ENCODE measurements at regions not wholly inside any gene's neighbourhood (a gene's known extent, or its start where the extent isn't known, plus 50 kb on each side); places are given as distances from the start of the nearest gene placed in this dataset.
A peak's percentile ranks its signal among the peaks of the same experiment; 100 is the strongest.
"Not testable (repeated sequence)": the region's sequence is repeated elsewhere in the genome, so short reads cannot be mapped to it uniquely, and the experiment has no call there.

DNA sequence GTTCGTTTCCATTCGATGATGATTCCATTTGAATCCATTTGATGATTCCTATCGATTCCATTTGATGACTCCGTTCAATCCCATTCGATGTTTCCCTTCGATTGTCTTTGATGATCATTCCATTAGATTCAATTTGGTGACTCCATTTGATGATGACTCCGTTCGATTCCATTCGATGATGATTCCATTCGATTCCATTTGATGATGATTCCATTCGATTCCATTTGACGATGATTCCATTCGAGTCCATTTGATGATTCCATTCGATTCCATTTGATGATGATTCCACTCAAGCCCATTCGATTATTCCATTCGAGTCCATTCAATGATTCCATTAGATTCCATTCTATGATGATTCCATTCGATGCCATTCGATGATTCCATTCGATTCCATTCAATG lies 2730.6 kb downstream of the RPIA start:
- not testable (repeated sequence) for ATAC-seq; H3K4me3 Mint-ChIP-seq; H3K36me3 Mint-ChIP-seq; DNase-seq (ENCODE audit: low spot score in 2 of 2); H3K27ac Mint-ChIP-seq; H3K4me1 Mint-ChIP-seq
- peaks cover 22% of the 10 kb centered on the region for H3K9me3 Mint-ChIP-seq

- DNase-seq (ENCODE audit: low spot score in 2 of 2); H3K4me3 Mint-ChIP-seq; ATAC-seq; H3K27ac Mint-ChIP-seq; H3K4me1 Mint-ChIP-seq; H3K36me3 Mint-ChIP-seq: not testable (repeated sequence)
- peaks cover 11% of the 10 kb centered on the region for H3K9me3 Mint-ChIP-seq
Observed at GRCh38 chr2:91427148-91427547, 2735.7 kb downstream of the RPIA start.

- not testable (repeated sequence) for H3K27ac Mint-ChIP-seq; DNase-seq (ENCODE audit: low spot score in 2 of 2); H3K4me3 Mint-ChIP-seq; H3K36me3 Mint-ChIP-seq; ATAC-seq; H3K9me3 Mint-ChIP-seq; H3K4me1 Mint-ChIP-seq
Observed at GRCh38 chr2:91441932-91442245, 2750.4 kb downstream of the RPIA start.

DNA sequence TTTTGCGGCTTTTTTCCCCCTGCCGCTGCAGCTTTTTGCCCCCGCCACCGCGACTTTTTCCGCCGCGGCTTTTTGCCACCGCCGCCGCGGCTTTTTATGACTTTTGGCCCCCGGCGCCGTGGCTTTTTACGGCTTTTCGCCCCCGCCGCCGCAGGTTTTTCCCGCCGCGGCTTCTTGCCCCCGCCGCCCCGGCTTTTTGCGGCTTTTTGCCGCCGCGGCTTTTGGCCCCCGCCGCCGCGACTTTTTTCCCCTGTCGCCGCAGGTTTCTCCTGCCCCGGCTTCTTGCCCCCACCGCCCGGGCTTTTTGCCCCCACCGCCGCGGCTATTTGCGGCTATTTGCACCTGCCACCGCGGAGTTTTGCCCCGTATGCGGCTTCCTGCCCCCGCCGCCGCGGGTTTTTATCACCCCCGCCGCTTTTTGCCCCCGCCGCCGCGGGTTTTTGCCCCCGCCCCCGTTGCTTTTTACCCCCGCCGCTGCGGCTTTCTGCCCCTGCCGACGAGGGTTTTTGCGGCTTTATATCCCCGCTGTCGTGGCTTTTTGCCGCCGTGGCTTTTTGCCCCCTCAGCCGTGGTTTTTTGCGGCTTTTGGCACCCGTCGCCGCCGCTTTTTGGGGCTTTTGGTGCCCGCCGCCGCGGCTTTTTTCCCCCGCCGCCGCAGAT lies 2750.9 kb downstream of the RPIA start:
- DNase-seq (ENCODE audit: low spot score in 2 of 2) (no peak), ATAC-seq (no peak)
- peaks cover 7% of the 10 kb centered on the region for H3K9me3 Mint-ChIP-seq
- H3K36me3 Mint-ChIP-seq = no peaks in the 10 kb centered on the region
- H3K4me1 Mint-ChIP-seq = no peaks in the 10 kb centered on the region
- no peak overlapping the region for H3K4me3 Mint-ChIP-seq
- H3K27ac Mint-ChIP-seq = no peak overlapping the region

GRCh38 chr2:91442906-91443729 lies 2751.6 kb downstream of the RPIA start:
- H3K9me3 Mint-ChIP-seq, H3K27ac Mint-ChIP-seq, H3K4me3 Mint-ChIP-seq: not testable (repeated sequence)

DNA sequence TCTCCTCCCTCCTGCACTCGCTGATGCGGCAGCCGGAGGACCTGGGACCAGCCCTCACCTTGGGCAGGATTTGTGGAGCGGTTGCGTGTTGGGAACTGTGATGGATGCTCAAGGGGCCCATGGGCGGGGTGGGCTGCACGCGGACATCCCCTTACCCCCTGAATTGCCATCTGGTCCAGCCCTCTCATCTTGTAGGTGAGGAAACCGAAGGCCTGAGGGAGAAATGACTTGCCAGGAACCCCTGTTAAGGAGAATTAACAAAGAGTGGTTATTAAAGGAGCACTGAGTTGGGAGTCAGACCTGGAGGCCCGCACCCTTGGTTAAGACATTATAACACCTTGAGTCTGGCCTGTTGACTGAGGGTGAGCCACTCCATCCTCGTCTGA lies 2752.2 kb downstream of the RPIA start:
- H3K9me3 Mint-ChIP-seq; H3K4me3 Mint-ChIP-seq; H3K36me3 Mint-ChIP-seq; H3K4me1 Mint-ChIP-seq; DNase-seq (ENCODE audit: low spot score in 2 of 2); H3K27ac Mint-ChIP-seq; ATAC-seq: not testable (repeated sequence)

More at GRCh38 chr2:91442906-91443729, 2751.6 kb downstream of the RPIA start:
- ATAC-seq; H3K4me1 Mint-ChIP-seq; H3K36me3 Mint-ChIP-seq; DNase-seq (ENCODE audit: low spot score in 2 of 2): not testable (repeated sequence)

DNA sequence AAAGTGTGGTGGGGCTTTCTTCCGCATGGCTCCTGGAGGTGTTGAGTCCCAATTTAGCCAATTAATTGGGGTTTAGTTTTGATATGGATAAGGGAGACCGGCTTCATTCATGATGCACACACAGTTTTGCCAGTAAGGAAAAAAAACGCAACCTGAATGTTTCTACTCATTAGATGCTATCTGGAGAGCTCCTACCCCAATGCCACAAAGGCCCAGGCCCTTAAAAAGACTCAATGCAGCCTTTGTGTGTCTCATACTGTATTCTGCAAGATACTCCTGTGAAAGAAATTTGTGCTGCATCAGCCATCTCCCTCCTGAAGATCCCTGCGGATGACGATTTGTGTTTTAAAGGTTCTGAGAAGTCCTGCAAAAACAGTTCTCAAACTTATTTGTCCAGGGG lies 2754.2 kb downstream of the RPIA start:
- not testable (repeated sequence) for H3K27ac Mint-ChIP-seq; ATAC-seq; H3K9me3 Mint-ChIP-seq; H3K36me3 Mint-ChIP-seq; DNase-seq (ENCODE audit: low spot score in 2 of 2); H3K4me3 Mint-ChIP-seq; H3K4me1 Mint-ChIP-seq

GRCh38 chr2:91446489-91446888 lies 2755.0 kb downstream of the RPIA start:
- not testable (repeated sequence) for H3K9me3 Mint-ChIP-seq; ATAC-seq; DNase-seq (ENCODE audit: low spot score in 2 of 2); H3K36me3 Mint-ChIP-seq; H3K4me3 Mint-ChIP-seq; H3K27ac Mint-ChIP-seq; H3K4me1 Mint-ChIP-seq

DNA sequence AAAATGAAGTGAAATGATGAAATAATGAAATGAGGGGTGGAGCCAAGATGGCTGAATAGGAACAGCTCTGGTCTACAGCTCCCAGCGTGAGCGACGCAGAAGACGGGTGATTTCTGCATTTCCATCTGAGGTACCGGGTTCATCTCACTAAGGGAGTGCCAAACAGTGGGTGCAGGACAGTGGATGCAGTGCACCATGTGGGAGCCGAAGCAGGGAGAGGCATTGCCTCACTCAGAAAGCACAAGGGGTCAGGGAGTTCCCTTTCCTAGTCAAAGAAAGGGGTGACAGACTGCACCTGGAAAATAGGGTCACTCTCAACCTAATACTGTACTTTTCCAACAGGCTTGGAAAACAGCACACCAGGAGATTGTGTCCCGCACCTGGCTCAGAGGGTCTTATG lies 2755.4 kb downstream of the RPIA start:
- H3K4me1 Mint-ChIP-seq; H3K9me3 Mint-ChIP-seq; DNase-seq (ENCODE audit: low spot score in 2 of 2); H3K36me3 Mint-ChIP-seq; H3K27ac Mint-ChIP-seq; ATAC-seq; H3K4me3 Mint-ChIP-seq: not testable (repeated sequence)

DNA sequence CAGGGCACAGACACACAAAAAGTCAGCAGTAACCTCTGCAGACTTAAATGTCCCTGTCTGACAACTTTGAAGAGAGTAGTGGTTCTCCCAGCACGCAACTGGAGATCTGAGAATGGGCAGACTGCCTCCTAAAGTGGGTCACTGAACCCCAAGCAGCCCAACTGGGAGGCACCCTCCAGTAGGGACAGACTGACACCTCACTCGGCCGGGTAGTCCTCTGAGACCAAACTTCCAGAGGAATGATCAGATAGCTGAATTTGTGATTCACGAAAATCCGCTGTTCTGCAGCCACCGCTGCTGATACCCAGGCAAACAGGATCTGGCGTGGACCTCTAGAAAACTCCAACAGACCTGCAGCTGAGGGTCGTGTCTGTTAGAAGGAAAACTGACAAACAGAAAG lies 2756.0 kb downstream of the RPIA start:
- not testable (repeated sequence) for DNase-seq (ENCODE audit: low spot score in 2 of 2); ATAC-seq; H3K27ac Mint-ChIP-seq; H3K4me1 Mint-ChIP-seq; H3K9me3 Mint-ChIP-seq; H3K36me3 Mint-ChIP-seq; H3K4me3 Mint-ChIP-seq

DNA sequence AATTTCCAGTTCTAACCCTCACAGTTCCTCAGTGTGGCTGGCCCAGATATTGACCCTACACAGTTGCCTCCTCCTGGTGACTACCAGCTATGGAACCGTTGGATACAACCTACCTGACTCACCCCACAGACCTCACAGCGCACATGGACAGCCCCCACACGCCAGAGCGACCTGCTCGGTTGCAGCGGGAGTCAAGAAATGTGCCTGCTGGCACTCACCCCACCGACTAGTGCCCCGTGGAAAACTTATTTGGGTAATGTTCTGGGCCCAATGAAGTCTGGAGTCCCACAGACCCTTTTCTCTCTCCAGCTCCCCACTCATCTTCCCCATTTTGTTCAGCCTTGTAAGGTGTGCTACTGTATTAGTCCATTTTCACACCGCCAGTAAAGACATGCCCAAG lies 2770.8 kb downstream of the RPIA start:
- H3K4me1 Mint-ChIP-seq; H3K27ac Mint-ChIP-seq; H3K4me3 Mint-ChIP-seq; H3K9me3 Mint-ChIP-seq; ATAC-seq; H3K36me3 Mint-ChIP-seq; DNase-seq (ENCODE audit: low spot score in 2 of 2): not testable (repeated sequence)

DNA sequence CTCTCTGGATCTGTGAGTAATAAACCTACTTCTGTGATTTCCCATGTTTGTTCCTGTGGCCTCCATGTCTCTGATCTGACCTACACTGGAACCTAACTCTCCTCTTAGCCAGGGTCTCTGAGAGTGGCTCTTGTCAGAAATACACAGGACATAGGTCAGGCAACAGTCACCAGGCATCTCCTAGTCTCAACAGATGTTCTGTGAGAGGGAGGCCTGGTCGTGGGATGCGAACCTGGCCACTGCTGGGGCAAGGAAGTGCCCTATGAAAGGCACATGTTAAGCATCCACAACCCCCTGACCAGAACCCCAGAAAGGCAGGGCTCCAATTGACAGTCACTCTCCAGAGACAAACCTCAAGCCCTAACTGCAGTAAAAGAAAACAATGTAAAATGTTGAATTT lies 2771.5 kb downstream of the RPIA start:
- not testable (repeated sequence) for H3K9me3 Mint-ChIP-seq; DNase-seq (ENCODE audit: low spot score in 2 of 2); H3K27ac Mint-ChIP-seq; H3K4me3 Mint-ChIP-seq; ATAC-seq; H3K4me1 Mint-ChIP-seq; H3K36me3 Mint-ChIP-seq

DNA sequence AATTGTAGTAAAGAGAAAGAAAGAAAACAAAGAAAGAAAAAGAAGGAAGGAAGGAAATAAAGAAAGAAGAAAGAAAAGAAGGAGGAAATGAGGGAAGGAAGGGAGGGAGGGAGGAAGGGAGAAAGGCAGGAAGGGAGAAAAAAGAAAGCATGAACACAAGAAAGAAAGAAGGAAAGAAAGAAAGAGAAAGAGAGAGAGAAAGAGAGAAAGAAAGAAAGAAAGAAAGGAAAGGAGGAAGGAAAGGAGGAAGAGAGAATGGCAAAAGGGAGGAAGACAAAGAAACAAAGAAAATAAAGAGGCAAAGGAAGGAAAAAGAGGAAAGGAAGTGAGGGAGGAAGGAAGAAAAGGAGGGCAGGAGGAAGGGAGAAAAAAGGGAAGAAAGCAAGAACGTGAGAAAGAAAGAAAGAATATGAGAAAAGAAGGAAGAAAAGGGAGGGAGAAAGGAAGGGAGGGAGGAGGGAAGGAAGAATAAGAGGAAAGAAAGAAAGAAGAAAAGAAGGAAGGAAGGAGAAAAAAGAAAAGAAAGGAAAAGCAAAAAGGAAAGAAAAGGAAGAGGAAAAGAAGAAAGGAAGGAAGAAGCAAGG lies 2775.4 kb downstream of the RPIA start:
- not testable (repeated sequence) for ATAC-seq, H3K9me3 Mint-ChIP-seq, H3K27ac Mint-ChIP-seq

DNA sequence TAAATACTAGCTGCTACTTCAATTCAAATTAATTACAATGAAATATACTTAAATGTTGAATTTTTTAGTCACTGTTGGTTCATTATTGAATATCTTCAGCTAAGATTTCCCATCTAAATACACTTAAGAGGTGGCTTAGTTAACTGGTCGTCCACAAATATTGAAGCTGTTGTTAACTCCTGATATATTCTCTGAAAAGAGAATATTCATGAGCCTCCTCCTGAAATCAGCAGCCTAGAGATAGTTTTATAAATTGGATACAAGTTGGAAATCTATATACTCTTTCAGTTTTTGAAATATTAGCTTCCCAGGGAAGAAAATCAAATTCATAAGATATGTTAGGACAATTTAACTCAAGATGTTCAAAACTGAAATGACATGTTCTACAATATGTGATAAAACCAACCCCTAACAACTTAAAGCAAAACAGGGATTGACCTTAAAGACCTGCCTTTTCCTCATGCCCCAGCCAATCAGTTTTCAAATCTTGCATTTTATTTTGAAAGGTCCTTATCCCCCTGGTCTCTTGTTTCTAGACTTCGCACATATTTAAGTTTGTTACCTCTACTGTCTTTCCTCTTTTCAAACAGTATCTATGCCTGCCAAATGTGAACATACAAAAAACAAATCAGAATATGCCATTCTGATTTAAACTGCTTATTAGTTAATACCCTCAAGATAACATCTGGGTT lies 2784.9 kb downstream of the RPIA start:
- ATAC-seq; DNase-seq (ENCODE audit: low spot score in 2 of 2); H3K4me1 Mint-ChIP-seq; H3K9me3 Mint-ChIP-seq: not testable (repeated sequence)
- peak overlapping the region; percentile 74 for H3K27ac Mint-ChIP-seq
- H3K4me3 Mint-ChIP-seq = peak overlapping the region; percentile 46
- peaks cover 14% of the 10 kb centered on the region for H3K36me3 Mint-ChIP-seq

More for the DNA sequence above, 2775.4 kb downstream of the RPIA start:
- H3K4me3 Mint-ChIP-seq; H3K4me1 Mint-ChIP-seq; H3K36me3 Mint-ChIP-seq; DNase-seq (ENCODE audit: low spot score in 2 of 2): not testable (repeated sequence)

DNA sequence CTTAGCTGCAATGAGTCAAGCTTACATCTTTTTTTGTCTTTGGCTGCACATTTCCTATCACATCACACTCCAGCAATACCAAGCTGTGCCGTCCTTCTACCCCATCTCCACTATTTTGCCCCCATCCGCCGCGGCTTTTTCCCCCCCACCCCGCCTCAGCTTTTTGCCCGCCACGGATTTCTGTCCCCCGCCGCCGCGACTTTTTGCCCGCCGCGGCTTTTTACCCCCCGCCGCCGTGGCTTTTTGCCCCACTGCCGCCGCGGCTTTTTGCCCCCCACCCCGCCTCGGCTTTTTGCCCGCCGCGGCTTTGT lies 2785.4 kb downstream of the RPIA start:
- ATAC-seq; DNase-seq (ENCODE audit: low spot score in 2 of 2); H3K4me1 Mint-ChIP-seq; H3K9me3 Mint-ChIP-seq: not testable (repeated sequence)
- peak overlapping the region; percentile 74 for H3K27ac Mint-ChIP-seq
- H3K36me3 Mint-ChIP-seq = peaks cover 14% of the 10 kb centered on the region
- H3K4me3 Mint-ChIP-seq = peak overlapping the region; percentile 46
